ENCODE measurements at regions not wholly inside any gene's neighbourhood (a gene's known extent, or its start where the extent isn't known, plus 50 kb on each side); places are given as distances from the start of the nearest gene placed in this dataset.

DNA sequence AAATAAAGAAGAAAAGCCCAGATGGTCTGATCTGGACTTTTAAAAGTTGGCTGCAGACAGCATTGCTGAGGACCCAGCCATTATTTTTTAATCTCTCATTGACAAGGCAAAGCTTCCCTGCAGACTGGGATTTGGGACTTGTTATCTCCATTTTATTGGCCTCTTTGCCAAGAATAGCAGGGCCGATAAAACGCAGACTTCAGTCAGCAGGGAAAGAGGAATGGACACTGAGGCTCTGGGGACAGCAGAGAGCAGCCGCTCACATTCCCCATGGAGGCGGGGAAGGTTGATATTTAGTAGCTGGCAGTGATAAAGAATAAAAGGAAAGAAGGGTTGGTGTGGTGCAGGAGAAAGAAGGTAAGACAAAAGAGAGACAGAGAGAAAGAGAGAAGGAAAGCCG lies 350.1 kb upstream of the PIK3C3 start:
- Histone ChIP-seq H3K27me3 (replicated peaks in 1 of 2; ENCODE audit: control insufficient read depth in 2 of 2, insufficient read depth in 2 of 2, low read length in 1 of 2) (no peaks in the 10 kb centered on the region), H3K4me1 (ENCODE audit: control insufficient read depth, insufficient read depth, low read length) (no peaks in the 10 kb centered on the region), H3K9ac (ENCODE audit: control insufficient read depth, insufficient read depth, low read length) (no peak overlapping the region), H4K20me1 (ENCODE audit: control insufficient read depth, insufficient read depth) (no peaks in the 10 kb centered on the region), H3K9me3 (replicated peaks; ENCODE audit: control insufficient read depth, insufficient read depth, low read length) (no peaks in the 10 kb centered on the region), H3K4me3 (no peak overlapping the region), H2AFZ (ENCODE audit: control insufficient read depth, low read depth, low read length) (no peak overlapping the region), H3K27ac (ENCODE audit: control insufficient read depth, insufficient read depth) (no peak overlapping the region), H3K36me3 (ENCODE audit: control insufficient read depth in 2 of 2, insufficient read depth in 2 of 2, low read length in 1 of 2) (no peaks in the 10 kb centered on the region), H3K4me2 (ENCODE audit: control insufficient read depth, insufficient read depth) (no peak overlapping the region), H3K79me2 (ENCODE audit: control insufficient read depth, insufficient read depth, low read length) (no peaks in the 10 kb centered on the region)
- intact Hi-C loops (cut with micrococcal nuclease; ENCODE audit: unreplicated experiment) (no loop called here), in situ Hi-C loops (cut with MboI) (no loop called here)
- POLR2A ChIA-PET, result no interaction called here
- 21% methylated on average over 5 of the region's 5 CpGs for WGBS (ENCODE audit: insufficient coverage, insufficient replicate concordance, low lambda C conversion rate, missing lambda C conversion rate)
- no peak for DNase-seq (ENCODE audit: low read depth, low spot score)
- BruUV-seq (replicated peaks), result no TSS peak
- no peak for FAIRE-seq
- CTCF ChIA-PET, result no interaction called here
- TF ChIP-seq, protein P1, sequence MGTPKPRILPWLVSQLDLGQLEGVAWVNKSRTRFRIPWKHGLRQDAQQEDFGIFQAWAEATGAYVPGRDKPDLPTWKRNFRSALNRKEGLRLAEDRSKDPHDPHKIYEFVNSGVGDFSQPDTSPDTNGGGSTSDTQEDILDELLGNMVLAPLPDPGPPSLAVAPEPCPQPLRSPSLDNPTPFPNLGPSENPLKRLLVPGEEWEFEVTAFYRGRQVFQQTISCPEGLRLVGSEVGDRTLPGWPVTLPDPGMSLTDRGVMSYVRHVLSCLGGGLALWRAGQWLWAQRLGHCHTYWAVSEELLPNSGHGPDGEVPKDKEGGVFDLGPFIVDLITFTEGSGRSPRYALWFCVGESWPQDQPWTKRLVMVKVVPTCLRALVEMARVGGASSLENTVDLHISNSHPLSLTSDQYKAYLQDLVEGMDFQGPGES (IDR thresholded peaks at IDR 0.05), result no peak
- TF ChIP-seq, protein P2, sequence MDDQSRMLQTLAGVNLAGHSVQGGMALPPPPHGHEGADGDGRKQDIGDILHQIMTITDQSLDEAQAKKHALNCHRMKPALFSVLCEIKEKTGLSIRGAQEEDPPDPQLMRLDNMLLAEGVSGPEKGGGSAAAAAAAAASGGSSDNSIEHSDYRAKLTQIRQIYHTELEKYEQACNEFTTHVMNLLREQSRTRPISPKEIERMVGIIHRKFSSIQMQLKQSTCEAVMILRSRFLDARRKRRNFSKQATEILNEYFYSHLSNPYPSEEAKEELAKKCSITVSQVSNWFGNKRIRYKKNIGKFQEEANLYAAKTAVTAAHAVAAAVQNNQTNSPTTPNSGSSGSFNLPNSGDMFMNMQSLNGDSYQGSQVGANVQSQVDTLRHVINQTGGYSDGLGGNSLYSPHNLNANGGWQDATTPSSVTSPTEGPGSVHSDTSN (IDR thresholded peaks at IDR 0.05; ENCODE audit: insufficient replicate concordance, low read depth, low read length), result no peak
- TF ChIP-seq LARP7 (IDR thresholded peaks at IDR 0.05), result no peak
- TF ChIP-seq KLF5 (IDR thresholded peaks at IDR 0.05; ENCODE audit: partially characterized antibody), result no peak
- no peak for TF ChIP-seq SUPT20H (IDR thresholded peaks at IDR 0.05; ENCODE audit: borderline replicate concordance, control insufficient read depth, low read depth, low read length)
- TF ChIP-seq, protein P3, sequence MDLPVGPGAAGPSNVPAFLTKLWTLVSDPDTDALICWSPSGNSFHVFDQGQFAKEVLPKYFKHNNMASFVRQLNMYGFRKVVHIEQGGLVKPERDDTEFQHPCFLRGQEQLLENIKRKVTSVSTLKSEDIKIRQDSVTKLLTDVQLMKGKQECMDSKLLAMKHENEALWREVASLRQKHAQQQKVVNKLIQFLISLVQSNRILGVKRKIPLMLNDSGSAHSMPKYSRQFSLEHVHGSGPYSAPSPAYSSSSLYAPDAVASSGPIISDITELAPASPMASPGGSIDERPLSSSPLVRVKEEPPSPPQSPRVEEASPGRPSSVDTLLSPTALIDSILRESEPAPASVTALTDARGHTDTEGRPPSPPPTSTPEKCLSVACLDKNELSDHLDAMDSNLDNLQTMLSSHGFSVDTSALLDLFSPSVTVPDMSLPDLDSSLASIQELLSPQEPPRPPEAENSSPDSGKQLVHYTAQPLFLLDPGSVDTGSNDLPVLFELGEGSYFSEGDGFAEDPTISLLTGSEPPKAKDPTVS (IDR thresholded peaks at IDR 0.05; ENCODE audit: low read depth, low read length), result no peak
- no peak for TF ChIP-seq IKZF1 (conservative IDR thresholded peaks at IDR 0.05)
- TF ChIP-seq SREBF2 (IDR thresholded peaks at IDR 0.05; ENCODE audit: low read length), result no peak
- TF ChIP-seq, protein P4, sequence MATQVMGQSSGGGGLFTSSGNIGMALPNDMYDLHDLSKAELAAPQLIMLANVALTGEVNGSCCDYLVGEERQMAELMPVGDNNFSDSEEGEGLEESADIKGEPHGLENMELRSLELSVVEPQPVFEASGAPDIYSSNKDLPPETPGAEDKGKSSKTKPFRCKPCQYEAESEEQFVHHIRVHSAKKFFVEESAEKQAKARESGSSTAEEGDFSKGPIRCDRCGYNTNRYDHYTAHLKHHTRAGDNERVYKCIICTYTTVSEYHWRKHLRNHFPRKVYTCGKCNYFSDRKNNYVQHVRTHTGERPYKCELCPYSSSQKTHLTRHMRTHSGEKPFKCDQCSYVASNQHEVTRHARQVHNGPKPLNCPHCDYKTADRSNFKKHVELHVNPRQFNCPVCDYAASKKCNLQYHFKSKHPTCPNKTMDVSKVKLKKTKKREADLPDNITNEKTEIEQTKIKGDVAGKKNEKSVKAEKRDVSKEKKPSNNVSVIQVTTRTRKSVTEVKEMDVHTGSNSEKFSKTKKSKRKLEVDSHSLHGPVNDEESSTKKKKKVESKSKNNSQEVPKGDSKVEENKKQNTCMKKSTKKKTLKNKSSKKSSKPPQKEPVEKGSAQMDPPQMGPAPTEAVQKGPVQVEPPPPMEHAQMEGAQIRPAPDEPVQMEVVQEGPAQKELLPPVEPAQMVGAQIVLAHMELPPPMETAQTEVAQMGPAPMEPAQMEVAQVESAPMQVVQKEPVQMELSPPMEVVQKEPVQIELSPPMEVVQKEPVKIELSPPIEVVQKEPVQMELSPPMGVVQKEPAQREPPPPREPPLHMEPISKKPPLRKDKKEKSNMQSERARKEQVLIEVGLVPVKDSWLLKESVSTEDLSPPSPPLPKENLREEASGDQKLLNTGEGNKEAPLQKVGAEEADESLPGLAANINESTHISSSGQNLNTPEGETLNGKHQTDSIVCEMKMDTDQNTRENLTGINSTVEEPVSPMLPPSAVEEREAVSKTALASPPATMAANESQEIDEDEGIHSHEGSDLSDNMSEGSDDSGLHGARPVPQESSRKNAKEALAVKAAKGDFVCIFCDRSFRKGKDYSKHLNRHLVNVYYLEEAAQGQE (IDR thresholded peaks at IDR 0.05; ENCODE audit: low read depth, low read length), result no peak
- no peak for TF ChIP-seq PAX5 (IDR thresholded peaks at IDR 0.05; ENCODE audit: borderline replicate concordance, low read depth, low read length)
- TF ChIP-seq KDM1A (IDR thresholded peaks at IDR 0.05; ENCODE audit: borderline replicate concordance), result no peak
- TF ChIP-seq, protein P5, sequence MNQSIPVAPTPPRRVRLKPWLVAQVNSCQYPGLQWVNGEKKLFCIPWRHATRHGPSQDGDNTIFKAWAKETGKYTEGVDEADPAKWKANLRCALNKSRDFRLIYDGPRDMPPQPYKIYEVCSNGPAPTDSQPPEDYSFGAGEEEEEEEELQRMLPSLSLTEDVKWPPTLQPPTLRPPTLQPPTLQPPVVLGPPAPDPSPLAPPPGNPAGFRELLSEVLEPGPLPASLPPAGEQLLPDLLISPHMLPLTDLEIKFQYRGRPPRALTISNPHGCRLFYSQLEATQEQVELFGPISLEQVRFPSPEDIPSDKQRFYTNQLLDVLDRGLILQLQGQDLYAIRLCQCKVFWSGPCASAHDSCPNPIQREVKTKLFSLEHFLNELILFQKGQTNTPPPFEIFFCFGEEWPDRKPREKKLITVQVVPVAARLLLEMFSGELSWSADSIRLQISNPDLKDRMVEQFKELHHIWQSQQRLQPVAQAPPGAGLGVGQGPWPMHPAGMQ (IDR thresholded peaks at IDR 0.05; ENCODE audit: borderline replicate concordance), result no peak
- no peak for TF ChIP-seq TARDBP (IDR thresholded peaks at IDR 0.05; ENCODE audit: borderline replicate concordance)
- no peak for ATAC-seq
- RAD21 ChIA-PET (ENCODE audit: unreplicated experiment), result interaction anchor here (0.6 kb wide), 1 partner anchor 875 kb away, joined by 3 read pairs; no protein-coding TSS in a partner anchor
- SMC1A ChIA-PET (ENCODE audit: uncharacterized antibody, unreplicated experiment), result no interaction called here

Data from GM12878 (cell line).